ENCODE measurements at regions not wholly inside any gene's neighbourhood (a gene's known extent, or its start where the extent isn't known, plus 50 kb on each side); places are given as distances from the start of the nearest gene placed in this dataset.

- intact Hi-C loops (cut with DNase I), result no loop called here
- H3K4me3 ChIP-seq, result no peak overlapping the region
- H3K9ac ChIP-seq (ENCODE audit: low read depth in 2 of 2, low read length in 2 of 2), result no peak overlapping the region
- H3K36me3 ChIP-seq, result no peaks in the 10 kb centered on the region
- H3K27me3 ChIP-seq, result no peaks in the 10 kb centered on the region
- H3K9me3 ChIP-seq, result no peaks in the 10 kb centered on the region
- TF ChIP-seq, protein P1, sequence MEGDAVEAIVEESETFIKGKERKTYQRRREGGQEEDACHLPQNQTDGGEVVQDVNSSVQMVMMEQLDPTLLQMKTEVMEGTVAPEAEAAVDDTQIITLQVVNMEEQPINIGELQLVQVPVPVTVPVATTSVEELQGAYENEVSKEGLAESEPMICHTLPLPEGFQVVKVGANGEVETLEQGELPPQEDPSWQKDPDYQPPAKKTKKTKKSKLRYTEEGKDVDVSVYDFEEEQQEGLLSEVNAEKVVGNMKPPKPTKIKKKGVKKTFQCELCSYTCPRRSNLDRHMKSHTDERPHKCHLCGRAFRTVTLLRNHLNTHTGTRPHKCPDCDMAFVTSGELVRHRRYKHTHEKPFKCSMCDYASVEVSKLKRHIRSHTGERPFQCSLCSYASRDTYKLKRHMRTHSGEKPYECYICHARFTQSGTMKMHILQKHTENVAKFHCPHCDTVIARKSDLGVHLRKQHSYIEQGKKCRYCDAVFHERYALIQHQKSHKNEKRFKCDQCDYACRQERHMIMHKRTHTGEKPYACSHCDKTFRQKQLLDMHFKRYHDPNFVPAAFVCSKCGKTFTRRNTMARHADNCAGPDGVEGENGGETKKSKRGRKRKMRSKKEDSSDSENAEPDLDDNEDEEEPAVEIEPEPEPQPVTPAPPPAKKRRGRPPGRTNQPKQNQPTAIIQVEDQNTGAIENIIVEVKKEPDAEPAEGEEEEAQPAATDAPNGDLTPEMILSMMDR (IDR thresholded peaks at IDR 0.05), result no peak
- no peaks in the 10 kb centered on the region for H3K4me1 ChIP-seq
- no peak for DNase-seq
- no peak overlapping the region for H3K27ac ChIP-seq
Measured at GRCh38 chr6:145076115-145076841, 659.0 kb downstream of the EPM2A start.

GRCh38 chr6:145077382-145077781 lies 657.9 kb downstream of the EPM2A start:
- Histone ChIP-seq H3K9me3 (no peaks in the 10 kb centered on the region), H3K27me3 (no peaks in the 10 kb centered on the region), H3K27ac (no peak overlapping the region), H3K9ac (ENCODE audit: low read depth in 2 of 2, low read length in 2 of 2) (no peak overlapping the region), H3K4me3 (no peak overlapping the region), H3K4me1 (no peaks in the 10 kb centered on the region), H3K36me3 (no peaks in the 10 kb centered on the region)
- intact Hi-C loops (cut with DNase I), result no loop called here
- TF ChIP-seq, protein P1 (IDR thresholded peaks at IDR 0.05), result no peak
- DNase-seq, result no peak

- no peak for DNase-seq
- H3K27me3 ChIP-seq, result no peaks in the 10 kb centered on the region
- TF ChIP-seq, protein P1 (IDR thresholded peaks at IDR 0.05), result no peak
Measured at GRCh38 chr6:145080651-145081050, 654.7 kb downstream of the EPM2A start.

DNA sequence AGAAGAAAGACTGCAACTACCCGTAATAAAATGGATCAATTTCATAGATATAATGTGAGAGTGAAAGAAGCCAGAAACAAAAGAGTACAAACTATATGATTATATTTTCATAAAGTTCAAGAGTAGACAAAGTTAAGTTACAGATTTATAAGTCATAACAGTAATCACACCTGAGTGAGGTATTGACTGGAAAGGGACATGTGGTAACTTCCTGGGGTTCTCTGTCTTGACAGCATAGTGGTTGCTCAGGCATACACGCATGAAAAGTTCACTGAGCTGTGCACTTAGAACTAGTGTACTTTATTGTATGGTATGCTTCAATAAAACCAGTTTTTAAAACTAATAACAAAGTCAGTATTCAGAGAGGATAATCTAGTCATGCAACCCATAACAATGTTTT lies 653.6 kb downstream of the EPM2A start:
- TF ChIP-seq, protein P1 (IDR thresholded peaks at IDR 0.05), result no peak
- H3K27me3 ChIP-seq, result no peaks in the 10 kb centered on the region
- H3K9ac ChIP-seq (ENCODE audit: low read depth in 2 of 2, low read length in 2 of 2), result no peak overlapping the region
- no peaks in the 10 kb centered on the region for H3K9me3 ChIP-seq
- no peak overlapping the region for H3K4me3 ChIP-seq
- intact Hi-C loops (cut with DNase I), result no loop called here
- DNase-seq, result no peak
- no peak overlapping the region for H3K27ac ChIP-seq
- H3K4me1 ChIP-seq, result no peaks in the 10 kb centered on the region
- H3K36me3 ChIP-seq, result no peaks in the 10 kb centered on the region

More at GRCh38 chr6:145080651-145081050, 654.7 kb downstream of the EPM2A start:
- H3K9ac ChIP-seq (ENCODE audit: low read depth in 2 of 2, low read length in 2 of 2), result no peak overlapping the region
- intact Hi-C loops (cut with DNase I), result no loop called here
- no peaks in the 10 kb centered on the region for H3K36me3 ChIP-seq
- no peak overlapping the region for H3K4me3 ChIP-seq
- no peak overlapping the region for H3K27ac ChIP-seq
- no peaks in the 10 kb centered on the region for H3K4me1 ChIP-seq
- no peaks in the 10 kb centered on the region for H3K9me3 ChIP-seq

- no peaks in the 10 kb centered on the region for H3K27me3 ChIP-seq
- no peak overlapping the region for H3K9ac ChIP-seq (ENCODE audit: low read depth in 2 of 2, low read length in 2 of 2)
- TF ChIP-seq, protein P1 (IDR thresholded peaks at IDR 0.05), result no peak
- H3K4me3 ChIP-seq, result no peak overlapping the region
- intact Hi-C loops (cut with DNase I), result no loop called here
- no peak for DNase-seq
- no peaks in the 10 kb centered on the region for H3K36me3 ChIP-seq
- no peaks in the 10 kb centered on the region for H3K9me3 ChIP-seq
- H3K4me1 ChIP-seq, result no peaks in the 10 kb centered on the region
- no peak overlapping the region for H3K27ac ChIP-seq
Measured at GRCh38 chr6:145082359-145082758, 653.0 kb downstream of the EPM2A start.
